Endodermal cell (in vitro differentiated cells): ENCODE measurements at regions not wholly inside any gene's neighbourhood (a gene's known extent, or its start where the extent isn't known, plus 50 kb on each side); places are given as distances from the start of the nearest gene placed in this dataset.
"Not testable (repeated sequence)": the region's sequence is repeated elsewhere in the genome, so short reads cannot be mapped to it uniquely, and the experiment has no call there.

ENCODE experiments used
- DNase-seq: peaks from one replicate; pipeline ENCODE4 v3.0.0-alpha.2; 2017
- H3K27ac ChIP-seq: 2 replicates; pipeline ENCODE4 v1.5.1; 2013; ENCODE audit warnings: mild to moderate bottlenecking, low read depth, low read length, moderate library complexity
- H3K27me3 ChIP-seq: 2 replicates; pipeline ENCODE4 v1.6.1; 2013; ENCODE audit warnings: mild to moderate bottlenecking, low read length, moderate library complexity; ENCODE audit not compliant: insufficient read depth, control insufficient read depth, poor library complexity, severe bottlenecking
- H3K36me3 ChIP-seq: 2 replicates; pipeline ENCODE4 v1.7.0; 2013; ENCODE audit warnings: mild to moderate bottlenecking, low read length, moderate library complexity; ENCODE audit not compliant: control insufficient read depth, insufficient read depth
- H3K4me1 ChIP-seq: one replicate; pipeline ENCODE4 v1.7.0; 2013; ENCODE audit warnings: low read length; ENCODE audit not compliant: control insufficient read depth, insufficient read depth
- H3K4me3 ChIP-seq: 2 replicates; pipeline ENCODE4 v1.5.1; 2013; ENCODE audit warnings: mild to moderate bottlenecking, low read length, moderate library complexity
- H3K9ac ChIP-seq: 2 replicates; pipeline ENCODE4 v1.6.1; 2013; ENCODE audit warnings: mild to moderate bottlenecking, low read length, moderate library complexity; ENCODE audit not compliant: poor library complexity, severe bottlenecking; ENCODE audit errors: extremely low read depth
- H3K9me3 ChIP-seq: 2 replicates; pipeline ENCODE4 v1.6.1; 2013; ENCODE audit warnings: mild to moderate bottlenecking, low read length, moderate library complexity; ENCODE audit not compliant: control insufficient read depth
- H3K27ac Mint-ChIP-seq: 2 replicates; pipeline ENCODE4 v1.8.0; 2020; ENCODE audit warnings: mixed read lengths
- H3K27me3 Mint-ChIP-seq: 2 replicates; pipeline ENCODE4 v1.8.0; 2021; ENCODE audit warnings: mild to moderate bottlenecking, mixed read lengths; ENCODE audit not compliant: insufficient read depth
- H3K36me3 Mint-ChIP-seq: 2 replicates; pipeline ENCODE4 v1.8.0; 2020; ENCODE audit warnings: low read depth, mixed read lengths
- H3K4me1 Mint-ChIP-seq: 2 replicates; pipeline ENCODE4 v1.8.0; 2020; ENCODE audit warnings: mixed read lengths
- H3K4me3 Mint-ChIP-seq: 2 replicates; pipeline ENCODE4 v1.8.0; 2020; ENCODE audit warnings: mild to moderate bottlenecking, moderate library complexity, mixed read lengths
- H3K9me3 Mint-ChIP-seq: 2 replicates; pipeline ENCODE4 v1.8.0; 2020; ENCODE audit warnings: mild to moderate bottlenecking, mixed read lengths
- CTCF ChIP-seq: fragments of 200-600 bp; sonication (generic); conservative IDR thresholded peaks from 2 replicates; pipeline ENCODE4 v1.5.0; 2021; ENCODE audit warnings: antibody characterized with exemption, mild to moderate bottlenecking
- WGBS, 2 experiments: methylation state at CpG; one replicate each; pipeline versions ENCODE4 v1.1.5 to v1.1.7; 2013; ENCODE audit warnings: missing lambda C conversion rate in 2 of 2, mixed read lengths in 1 of 2; ENCODE audit not compliant: insufficient coverage in 1 of 2, insufficient read length in 1 of 2; 5-methylcytosine and 5-hydroxymethylcytosine counted together

- 91 to 95% methylated on average over 16 to 22 of the region's 22 CpGs for WGBS, 2 experiments
- DNase-seq, result no peak
- Histone ChIP-seq H3K27me3 (no peaks in the 10 kb centered on the region), H3K36me3 (no peaks in the 10 kb centered on the region), H3K27ac (no peak overlapping the region), H3K9me3 (no peaks in the 10 kb centered on the region), H3K4me3 (no peak overlapping the region), H3K4me1 (no peaks in the 10 kb centered on the region), H3K9ac (no peak overlapping the region)
- Mint-ChIP-seq H3K27ac (no peak overlapping the region), H3K4me1 (no peaks in the 10 kb centered on the region), H3K27me3 (peaks cover 2% of the 10 kb centered on the region), H3K9me3 (no peaks in the 10 kb centered on the region), H3K36me3 (no peaks in the 10 kb centered on the region), H3K4me3 (no peak overlapping the region)
- no peak for TF ChIP-seq CTCF
Observed at GRCh38 chr1:4486408-4487120, 167.8 kb upstream of the AJAP1 start.

- DNase-seq, result no peak
- Mint-ChIP-seq H3K27me3 (peaks cover 2% of the 10 kb centered on the region), H3K36me3 (no peaks in the 10 kb centered on the region), H3K4me3 (no peak overlapping the region), H3K27ac (no peak overlapping the region), H3K4me1 (no peaks in the 10 kb centered on the region), H3K9me3 (no peaks in the 10 kb centered on the region)
- no peaks in the 10 kb centered on the region for H3K27me3 ChIP-seq
- no peaks in the 10 kb centered on the region for H3K36me3 ChIP-seq
- H3K4me1 ChIP-seq, result no peaks in the 10 kb centered on the region
- H3K9ac ChIP-seq, result no peak overlapping the region
- H3K9me3 ChIP-seq, result no peaks in the 10 kb centered on the region
- 90 to 94% methylated on average over 3 to 7 of the region's 7 CpGs for WGBS, 2 experiments
- H3K4me3 ChIP-seq, result no peak overlapping the region
- no peak for TF ChIP-seq CTCF
- H3K27ac ChIP-seq, result no peak overlapping the region
Observed at GRCh38 chr1:4488018-4488417, 166.4 kb upstream of the AJAP1 start.

- Histone ChIP-seq H3K27ac (no peak overlapping the region), H3K4me3 (no peak overlapping the region), H3K36me3 (no peaks in the 10 kb centered on the region), H3K27me3 (no peaks in the 10 kb centered on the region), H3K9ac (no peak overlapping the region), H3K4me1 (no peaks in the 10 kb centered on the region), H3K9me3 (no peaks in the 10 kb centered on the region)
- Mint-ChIP-seq H3K4me3 (no peak overlapping the region), H3K4me1 (no peaks in the 10 kb centered on the region), H3K36me3 (no peaks in the 10 kb centered on the region), H3K9me3 (no peaks in the 10 kb centered on the region), H3K27ac (no peak overlapping the region), H3K27me3 (peaks cover 2% of the 10 kb centered on the region)
- no peak for TF ChIP-seq CTCF
- WGBS, 2 experiments, result 85 to 88% methylated on average over 5 to 7 of the region's 7 CpGs
- no peak for DNase-seq
Observed at GRCh38 chr1:4489486-4489885, 164.9 kb upstream of the AJAP1 start.

- not testable (repeated sequence) for H3K27me3 ChIP-seq, H3K4me1 ChIP-seq, H3K27ac Mint-ChIP-seq, DNase-seq, H3K36me3 ChIP-seq, H3K27me3 Mint-ChIP-seq, H3K9me3 Mint-ChIP-seq, H3K9me3 ChIP-seq, H3K9ac ChIP-seq, H3K4me3 ChIP-seq, H3K27ac ChIP-seq, H3K36me3 Mint-ChIP-seq, H3K4me1 Mint-ChIP-seq, H3K4me3 Mint-ChIP-seq
Observed at GRCh38 chr1:4489992-4490391, 164.4 kb upstream of the AJAP1 start.
